A549 (cell line): ENCODE measurements at regions not wholly inside any gene's neighbourhood (a gene's known extent, or its start where the extent isn't known, plus 50 kb on each side); places are given as distances from the start of the nearest gene placed in this dataset.

ENCODE experiments used
- CTCF ChIP-seq: fragments of >200 bp; sonication (Bioruptor Twin); formaldehyde crosslinking; IDR thresholded peaks from 3 replicates; pipeline ENCODE4 v1.5.1; 2016
- HDAC2 ChIP-seq: fragments of 200-600 bp; sonication (generic); IDR thresholded peaks from 2 replicates; pipeline ENCODE4 v1.6.1; 2016

- TF ChIP-seq CTCF (no peak), HDAC2 (no peak)
Measured at GRCh38 chr2:181121996-181122395, 141.6 kb downstream of the UBE2E3 start.
